ENCODE measurements at regions not wholly inside any gene's neighbourhood (a gene's known extent, or its start where the extent isn't known, plus 50 kb on each side); places are given as distances from the start of the nearest gene placed in this dataset.
"Not testable (repeated sequence)": the region's sequence is repeated elsewhere in the genome, so short reads cannot be mapped to it uniquely, and the experiment has no call there.

- H3K4me1 ChIP-seq (ENCODE audit: insufficient read depth, low read length, poor library complexity, severe bottlenecking), result peaks cover 3% of the 10 kb centered on the region
- no peak overlapping the region for H3K27ac ChIP-seq (ENCODE audit: low read depth, low read length, poor library complexity, severe bottlenecking)
- DNase-seq (ENCODE audit: low spot score), result peak; percentile 8
- BruUV-seq (replicated peaks), result no TSS peak
- H3K4me3 ChIP-seq (ENCODE audit: low read depth, low read length, poor library complexity, severe bottlenecking), result no peak overlapping the region
- H3K27me3 ChIP-seq (replicated peaks; ENCODE audit: insufficient read depth, low read depth, low read length, poor library complexity), result no peaks in the 10 kb centered on the region
- no peaks in the 10 kb centered on the region for H3K36me3 ChIP-seq (ENCODE audit: insufficient read depth, low read length, poor library complexity, severe bottlenecking)
- POLR2A ChIA-PET (ENCODE audit: low non-redundant PET), result no interaction called here
- no peaks in the 10 kb centered on the region for H3K9me3 ChIP-seq (ENCODE audit: low read depth, low read length, poor library complexity, severe bottlenecking)
- CTCF ChIA-PET, result no interaction called here
- intact Hi-C loops (cut with micrococcal nuclease; ENCODE audit: unreplicated experiment), result no loop called here
- TF ChIP-seq CTCF (conservative IDR thresholded peaks at IDR 0.05; ENCODE audit: low read depth, low read length), result no peak
- no peak for TF ChIP-seq EZH2 (IDR thresholded peaks at IDR 0.05; ENCODE audit: borderline replicate concordance, low read depth, low read length, poor library complexity, severe bottlenecking)
Measured at GRCh38 chr2:142502402-142502801, 371.6 kb upstream of the LRP1B start.

DNA sequence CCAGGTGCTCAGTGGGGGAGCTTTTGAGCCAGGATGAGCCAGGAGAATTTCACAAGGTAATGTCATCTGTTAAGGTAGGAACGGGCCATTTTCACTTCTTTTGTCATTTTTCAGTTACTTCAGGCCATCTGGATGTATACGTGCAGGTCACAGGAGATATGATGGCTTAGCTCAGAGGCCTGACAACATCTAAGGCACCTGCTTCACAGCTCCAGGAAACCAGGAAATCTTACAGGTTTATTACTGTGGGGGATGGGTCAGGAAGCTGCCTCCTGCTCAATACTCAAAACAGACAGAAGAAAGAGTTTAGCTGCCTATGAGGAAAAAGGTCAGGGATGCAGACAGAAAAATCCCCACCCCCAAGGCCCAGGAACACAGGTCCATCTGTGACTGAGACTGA, 364.3 kb upstream of the LRP1B start:
- CTCF ChIA-PET, result no interaction called here
- intact Hi-C loops (cut with micrococcal nuclease; ENCODE audit: unreplicated experiment), result no loop called here

DNA sequence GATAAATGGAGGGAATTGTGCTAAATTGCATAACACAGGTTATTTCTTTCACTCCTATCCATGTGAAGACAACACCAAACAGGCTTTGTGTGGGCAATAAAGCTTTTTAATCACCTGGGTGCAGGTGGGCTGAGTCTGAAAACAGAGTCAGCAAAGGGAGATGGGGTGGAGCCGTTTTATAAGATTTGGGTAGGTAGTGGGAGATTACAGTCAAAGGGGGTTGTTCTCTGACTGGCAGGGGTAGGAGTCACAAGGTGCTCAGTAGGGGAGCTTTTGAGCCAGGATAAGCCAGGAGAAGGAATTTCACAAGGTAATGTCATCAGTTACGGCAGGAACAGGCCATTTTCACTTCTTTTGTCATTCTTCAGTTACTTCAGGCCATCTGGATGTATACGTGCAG, 358.8 kb upstream of the LRP1B start:
- POLR2A ChIA-PET (ENCODE audit: low non-redundant PET); H3K9me3 ChIP-seq (ENCODE audit: low read depth, low read length, poor library complexity, severe bottlenecking); CTCF ChIA-PET; H3K4me3 ChIP-seq (ENCODE audit: low read depth, low read length, poor library complexity, severe bottlenecking); DNase-seq (ENCODE audit: low spot score); H3K36me3 ChIP-seq (ENCODE audit: insufficient read depth, low read length, poor library complexity, severe bottlenecking); H3K4me1 ChIP-seq (ENCODE audit: insufficient read depth, low read length, poor library complexity, severe bottlenecking); H3K27me3 ChIP-seq (replicated peaks; ENCODE audit: insufficient read depth, low read depth, low read length, poor library complexity); intact Hi-C loops (cut with micrococcal nuclease; ENCODE audit: unreplicated experiment); H3K27ac ChIP-seq (ENCODE audit: low read depth, low read length, poor library complexity, severe bottlenecking); BruUV-seq (replicated peaks): not testable (repeated sequence)

More for the DNA sequence above, 364.3 kb upstream of the LRP1B start:
- H3K4me3 ChIP-seq (ENCODE audit: low read depth, low read length, poor library complexity, severe bottlenecking), result no peak overlapping the region
- no peak overlapping the region for H3K27ac ChIP-seq (ENCODE audit: low read depth, low read length, poor library complexity, severe bottlenecking)
- H3K27me3 ChIP-seq (replicated peaks; ENCODE audit: insufficient read depth, low read depth, low read length, poor library complexity), result no peaks in the 10 kb centered on the region
- TF ChIP-seq EZH2 (IDR thresholded peaks at IDR 0.05; ENCODE audit: borderline replicate concordance, low read depth, low read length, poor library complexity, severe bottlenecking) (no peak), CTCF (conservative IDR thresholded peaks at IDR 0.05; ENCODE audit: low read depth, low read length) (no peak)
- no TSS peak for BruUV-seq (replicated peaks)
- H3K4me1 ChIP-seq (ENCODE audit: insufficient read depth, low read length, poor library complexity, severe bottlenecking), result no peaks in the 10 kb centered on the region
- no peaks in the 10 kb centered on the region for H3K36me3 ChIP-seq (ENCODE audit: insufficient read depth, low read length, poor library complexity, severe bottlenecking)
- H3K9me3 ChIP-seq (ENCODE audit: low read depth, low read length, poor library complexity, severe bottlenecking), result no peaks in the 10 kb centered on the region
- DNase-seq (ENCODE audit: low spot score), result no peak
- POLR2A ChIA-PET (ENCODE audit: low non-redundant PET), result no interaction called here

GRCh38 chr2:142484111-142484510, 353.3 kb upstream of the LRP1B start:
- no peaks in the 10 kb centered on the region for H3K9me3 ChIP-seq (ENCODE audit: low read depth, low read length, poor library complexity, severe bottlenecking)
- no peaks in the 10 kb centered on the region for H3K4me1 ChIP-seq (ENCODE audit: insufficient read depth, low read length, poor library complexity, severe bottlenecking)
- no TSS peak for BruUV-seq (replicated peaks)
- no peak overlapping the region for H3K27ac ChIP-seq (ENCODE audit: low read depth, low read length, poor library complexity, severe bottlenecking)
- POLR2A ChIA-PET (ENCODE audit: low non-redundant PET), result no interaction called here
- no peaks in the 10 kb centered on the region for H3K36me3 ChIP-seq (ENCODE audit: insufficient read depth, low read length, poor library complexity, severe bottlenecking)
- no peak overlapping the region for H3K4me3 ChIP-seq (ENCODE audit: low read depth, low read length, poor library complexity, severe bottlenecking)
- no peaks in the 10 kb centered on the region for H3K27me3 ChIP-seq (replicated peaks; ENCODE audit: insufficient read depth, low read depth, low read length, poor library complexity)
- TF ChIP-seq CTCF (conservative IDR thresholded peaks at IDR 0.05; ENCODE audit: low read depth, low read length), result no peak
- no peak for TF ChIP-seq EZH2 (IDR thresholded peaks at IDR 0.05; ENCODE audit: borderline replicate concordance, low read depth, low read length, poor library complexity, severe bottlenecking)
- intact Hi-C loops (cut with micrococcal nuclease; ENCODE audit: unreplicated experiment), result no loop called here
- CTCF ChIA-PET, result no interaction called here
- no peak for DNase-seq (ENCODE audit: low spot score)
